ENCODE measurements at regions not wholly inside any gene's neighbourhood (a gene's known extent, or its start where the extent isn't known, plus 50 kb on each side); places are given as distances from the start of the nearest gene placed in this dataset.

DNA sequence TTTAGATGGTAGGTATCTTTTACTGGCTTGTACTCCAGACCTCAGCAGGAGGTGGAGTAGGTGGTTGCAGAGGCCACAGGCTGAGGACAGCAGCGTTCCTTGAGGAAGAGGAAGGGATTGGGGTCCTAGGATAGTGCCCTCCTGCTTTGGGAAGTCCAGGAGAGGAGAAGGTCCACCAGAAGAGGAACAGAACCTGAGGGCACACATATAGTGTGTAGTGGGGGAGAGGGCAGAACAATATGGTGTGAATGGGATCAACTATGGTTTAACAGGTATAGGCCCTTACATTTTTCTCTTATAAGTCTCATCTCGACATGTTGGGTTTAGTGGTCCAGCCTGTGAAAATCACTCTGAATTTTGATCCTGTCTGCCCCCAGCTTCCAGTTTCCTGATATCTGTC lies 229.1 kb upstream of the ZBED5 start:
- no TSS peak for BruUV-seq (replicated peaks)
- H3K4me2 ChIP-seq (ENCODE audit: low read length): no peak overlapping the region
- CTCF ChIA-PET (ENCODE audit: unreplicated experiment): no interaction called here

DNA sequence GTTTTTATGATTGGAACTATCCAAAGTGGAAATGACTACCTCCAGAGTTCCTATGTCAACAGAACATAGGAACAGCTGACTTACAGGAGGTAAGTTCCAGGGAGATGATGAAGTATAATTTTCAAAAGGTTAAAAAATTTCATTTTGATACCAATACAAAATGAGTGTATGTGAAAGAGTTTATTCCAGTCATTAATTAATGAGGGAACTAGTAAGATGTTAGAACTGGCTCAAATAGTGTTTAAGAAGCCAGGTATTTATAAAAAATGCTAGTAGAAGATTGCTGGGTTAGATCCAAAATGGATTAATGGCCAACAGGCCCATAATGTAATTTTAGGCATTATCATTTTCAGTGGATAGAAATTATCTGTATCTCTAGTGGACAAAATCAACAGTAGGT lies 227.7 kb upstream of the ZBED5 start:
- Histone ChIP-seq H3K27ac (ENCODE audit: low read depth, low read length, poor library complexity, severe bottlenecking) (no peak overlapping the region), H3K9me3 (ENCODE audit: low read length) (no peaks in the 10 kb centered on the region), H2AFZ (ENCODE audit: low read length) (no peak overlapping the region), H3K4me3 (ENCODE audit: low read depth, low read length, poor library complexity, severe bottlenecking) (no peak overlapping the region), H3K9me2 (ENCODE audit: insufficient read depth, low read length) (no peaks in the 10 kb centered on the region), H3K79me2 (ENCODE audit: insufficient read depth, low read depth, low read length) (no peaks in the 10 kb centered on the region), H3K36me3 (ENCODE audit: insufficient read depth, low read length) (no peaks in the 10 kb centered on the region), H3K4me1 (ENCODE audit: insufficient read depth, low read length, poor library complexity, severe bottlenecking) (no peaks in the 10 kb centered on the region), H3K4me2 (ENCODE audit: low read length) (no peak overlapping the region), H4K20me1 (ENCODE audit: insufficient read depth, low read length) (no peaks in the 10 kb centered on the region)
- BruUV-seq (replicated peaks): no TSS peak
- no peak for DNase-seq (ENCODE audit: low spot score)
- intact Hi-C loops (cut with micrococcal nuclease; ENCODE audit: unreplicated experiment): no loop called here
- no peak for TF ChIP-seq EZH2phosphoT487 (IDR thresholded peaks at IDR 0.05; ENCODE audit: borderline replicate concordance, low read depth, low read length)
- TF ChIP-seq, protein P1, sequence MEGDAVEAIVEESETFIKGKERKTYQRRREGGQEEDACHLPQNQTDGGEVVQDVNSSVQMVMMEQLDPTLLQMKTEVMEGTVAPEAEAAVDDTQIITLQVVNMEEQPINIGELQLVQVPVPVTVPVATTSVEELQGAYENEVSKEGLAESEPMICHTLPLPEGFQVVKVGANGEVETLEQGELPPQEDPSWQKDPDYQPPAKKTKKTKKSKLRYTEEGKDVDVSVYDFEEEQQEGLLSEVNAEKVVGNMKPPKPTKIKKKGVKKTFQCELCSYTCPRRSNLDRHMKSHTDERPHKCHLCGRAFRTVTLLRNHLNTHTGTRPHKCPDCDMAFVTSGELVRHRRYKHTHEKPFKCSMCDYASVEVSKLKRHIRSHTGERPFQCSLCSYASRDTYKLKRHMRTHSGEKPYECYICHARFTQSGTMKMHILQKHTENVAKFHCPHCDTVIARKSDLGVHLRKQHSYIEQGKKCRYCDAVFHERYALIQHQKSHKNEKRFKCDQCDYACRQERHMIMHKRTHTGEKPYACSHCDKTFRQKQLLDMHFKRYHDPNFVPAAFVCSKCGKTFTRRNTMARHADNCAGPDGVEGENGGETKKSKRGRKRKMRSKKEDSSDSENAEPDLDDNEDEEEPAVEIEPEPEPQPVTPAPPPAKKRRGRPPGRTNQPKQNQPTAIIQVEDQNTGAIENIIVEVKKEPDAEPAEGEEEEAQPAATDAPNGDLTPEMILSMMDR (conservative IDR thresholded peaks at IDR 0.05; ENCODE audit: low read length): no peak
- POLR2A ChIA-PET: no interaction called here
- CTCF ChIA-PET (ENCODE audit: unreplicated experiment): no interaction called here

More for the DNA sequence above, 229.1 kb upstream of the ZBED5 start:
- H3K36me3 ChIP-seq (ENCODE audit: insufficient read depth, low read length): no peaks in the 10 kb centered on the region
- no peak overlapping the region for H3K27ac ChIP-seq (ENCODE audit: low read depth, low read length, poor library complexity, severe bottlenecking)
- no peak overlapping the region for H3K4me3 ChIP-seq (ENCODE audit: low read depth, low read length, poor library complexity, severe bottlenecking)
- POLR2A ChIA-PET: no interaction called here
- intact Hi-C loops (cut with micrococcal nuclease; ENCODE audit: unreplicated experiment): no loop called here
- H2AFZ ChIP-seq (ENCODE audit: low read length): no peak overlapping the region
- H3K9me2 ChIP-seq (ENCODE audit: insufficient read depth, low read length): no peaks in the 10 kb centered on the region
- H3K79me2 ChIP-seq (ENCODE audit: insufficient read depth, low read depth, low read length): no peaks in the 10 kb centered on the region
- TF ChIP-seq EZH2phosphoT487 (IDR thresholded peaks at IDR 0.05; ENCODE audit: borderline replicate concordance, low read depth, low read length): no peak
- TF ChIP-seq, protein P1 (conservative IDR thresholded peaks at IDR 0.05; ENCODE audit: low read length): no peak
- H3K9me3 ChIP-seq (ENCODE audit: low read length): peaks cover 13% of the 10 kb centered on the region
- DNase-seq (ENCODE audit: low spot score): no peak
- no peaks in the 10 kb centered on the region for H4K20me1 ChIP-seq (ENCODE audit: insufficient read depth, low read length)
- no peaks in the 10 kb centered on the region for H3K4me1 ChIP-seq (ENCODE audit: insufficient read depth, low read length, poor library complexity, severe bottlenecking)

DNA sequence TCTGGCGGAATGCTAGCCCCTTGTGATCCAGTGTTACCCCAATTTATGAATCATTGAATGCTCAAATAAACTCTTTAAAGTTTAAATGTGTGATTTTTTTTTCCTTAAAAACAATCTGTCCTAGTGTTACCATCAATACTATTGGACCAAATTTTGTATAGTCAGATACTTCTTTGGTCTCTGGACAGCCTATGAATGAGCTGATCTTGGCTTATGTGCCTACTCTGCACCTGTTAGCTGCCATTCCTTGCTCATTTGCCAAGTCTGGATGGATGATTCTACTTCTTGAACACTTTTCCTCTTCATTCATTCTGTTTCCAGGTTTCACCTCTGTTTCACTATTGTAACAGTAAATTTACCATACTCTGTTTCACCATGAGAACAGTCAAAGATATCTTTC lies 226.5 kb upstream of the ZBED5 start:
- no peaks in the 10 kb centered on the region for H3K79me2 ChIP-seq (ENCODE audit: insufficient read depth, low read depth, low read length)
- no TSS peak for BruUV-seq (replicated peaks)
- TF ChIP-seq, protein P1 (conservative IDR thresholded peaks at IDR 0.05; ENCODE audit: low read length): no peak
- TF ChIP-seq EZH2phosphoT487 (IDR thresholded peaks at IDR 0.05; ENCODE audit: borderline replicate concordance, low read depth, low read length): no peak
- H3K36me3 ChIP-seq (ENCODE audit: insufficient read depth, low read length): no peaks in the 10 kb centered on the region
- H3K4me1 ChIP-seq (ENCODE audit: insufficient read depth, low read length, poor library complexity, severe bottlenecking): no peaks in the 10 kb centered on the region
- DNase-seq (ENCODE audit: low spot score): no peak
- CTCF ChIA-PET (ENCODE audit: unreplicated experiment): interaction anchor here (0.5 kb wide), 1 partner anchor 62 kb away, joined by 3 read pairs; no protein-coding TSS in a partner anchor
- no peak overlapping the region for H3K4me2 ChIP-seq (ENCODE audit: low read length)
- H3K4me3 ChIP-seq (ENCODE audit: low read depth, low read length, poor library complexity, severe bottlenecking): no peak overlapping the region
- H3K9me3 ChIP-seq (ENCODE audit: low read length): no peaks in the 10 kb centered on the region
- POLR2A ChIA-PET: interaction anchor here (1.1 kb wide), 1 partner anchor 19 kb away, joined by 3 read pairs; no protein-coding TSS in a partner anchor
- no peaks in the 10 kb centered on the region for H4K20me1 ChIP-seq (ENCODE audit: insufficient read depth, low read length)
- H3K27ac ChIP-seq (ENCODE audit: low read depth, low read length, poor library complexity, severe bottlenecking): no peak overlapping the region
- intact Hi-C loops (cut with micrococcal nuclease; ENCODE audit: unreplicated experiment): no loop called here
- H2AFZ ChIP-seq (ENCODE audit: low read length): no peak overlapping the region
- H3K9me2 ChIP-seq (ENCODE audit: insufficient read depth, low read length): no peaks in the 10 kb centered on the region

Measured in OCI-LY7 (cell line).